Choroid plexus epithelial cell (primary cell): ENCODE measurements at regions not wholly inside any gene's neighbourhood (a gene's known extent, or its start where the extent isn't known, plus 50 kb on each side); places are given as distances from the start of the nearest gene placed in this dataset.

Source experiments
- DNase-seq: peaks from one replicate; pipeline ENCODE4 v3.0.0-alpha.2; 2010; ENCODE audit warnings: low read depth
- H3K4me3 ChIP-seq: 2 replicates; pipeline ENCODE4 v1.5.1; 2011; ENCODE audit warnings: low read depth, mild to moderate bottlenecking, control low read depth, low read length, moderate library complexity
- TF ChIP-seq, protein P1 (sequence below): conservative IDR thresholded peaks from 2 replicates; pipeline ENCODE4 v1.5.1; 2011; ENCODE audit warnings: low read depth, mild to moderate bottlenecking, control low read depth, inconsistent platforms, low read length, moderate library complexity

- peak; percentile 1 for DNase-seq
- TF ChIP-seq, protein P1, sequence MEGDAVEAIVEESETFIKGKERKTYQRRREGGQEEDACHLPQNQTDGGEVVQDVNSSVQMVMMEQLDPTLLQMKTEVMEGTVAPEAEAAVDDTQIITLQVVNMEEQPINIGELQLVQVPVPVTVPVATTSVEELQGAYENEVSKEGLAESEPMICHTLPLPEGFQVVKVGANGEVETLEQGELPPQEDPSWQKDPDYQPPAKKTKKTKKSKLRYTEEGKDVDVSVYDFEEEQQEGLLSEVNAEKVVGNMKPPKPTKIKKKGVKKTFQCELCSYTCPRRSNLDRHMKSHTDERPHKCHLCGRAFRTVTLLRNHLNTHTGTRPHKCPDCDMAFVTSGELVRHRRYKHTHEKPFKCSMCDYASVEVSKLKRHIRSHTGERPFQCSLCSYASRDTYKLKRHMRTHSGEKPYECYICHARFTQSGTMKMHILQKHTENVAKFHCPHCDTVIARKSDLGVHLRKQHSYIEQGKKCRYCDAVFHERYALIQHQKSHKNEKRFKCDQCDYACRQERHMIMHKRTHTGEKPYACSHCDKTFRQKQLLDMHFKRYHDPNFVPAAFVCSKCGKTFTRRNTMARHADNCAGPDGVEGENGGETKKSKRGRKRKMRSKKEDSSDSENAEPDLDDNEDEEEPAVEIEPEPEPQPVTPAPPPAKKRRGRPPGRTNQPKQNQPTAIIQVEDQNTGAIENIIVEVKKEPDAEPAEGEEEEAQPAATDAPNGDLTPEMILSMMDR: no peak
- no peak overlapping the region for H3K4me3 ChIP-seq
Observed at GRCh38 chr3:124174476-124174875, 182.6 kb upstream of the ROPN1 start.

DNA sequence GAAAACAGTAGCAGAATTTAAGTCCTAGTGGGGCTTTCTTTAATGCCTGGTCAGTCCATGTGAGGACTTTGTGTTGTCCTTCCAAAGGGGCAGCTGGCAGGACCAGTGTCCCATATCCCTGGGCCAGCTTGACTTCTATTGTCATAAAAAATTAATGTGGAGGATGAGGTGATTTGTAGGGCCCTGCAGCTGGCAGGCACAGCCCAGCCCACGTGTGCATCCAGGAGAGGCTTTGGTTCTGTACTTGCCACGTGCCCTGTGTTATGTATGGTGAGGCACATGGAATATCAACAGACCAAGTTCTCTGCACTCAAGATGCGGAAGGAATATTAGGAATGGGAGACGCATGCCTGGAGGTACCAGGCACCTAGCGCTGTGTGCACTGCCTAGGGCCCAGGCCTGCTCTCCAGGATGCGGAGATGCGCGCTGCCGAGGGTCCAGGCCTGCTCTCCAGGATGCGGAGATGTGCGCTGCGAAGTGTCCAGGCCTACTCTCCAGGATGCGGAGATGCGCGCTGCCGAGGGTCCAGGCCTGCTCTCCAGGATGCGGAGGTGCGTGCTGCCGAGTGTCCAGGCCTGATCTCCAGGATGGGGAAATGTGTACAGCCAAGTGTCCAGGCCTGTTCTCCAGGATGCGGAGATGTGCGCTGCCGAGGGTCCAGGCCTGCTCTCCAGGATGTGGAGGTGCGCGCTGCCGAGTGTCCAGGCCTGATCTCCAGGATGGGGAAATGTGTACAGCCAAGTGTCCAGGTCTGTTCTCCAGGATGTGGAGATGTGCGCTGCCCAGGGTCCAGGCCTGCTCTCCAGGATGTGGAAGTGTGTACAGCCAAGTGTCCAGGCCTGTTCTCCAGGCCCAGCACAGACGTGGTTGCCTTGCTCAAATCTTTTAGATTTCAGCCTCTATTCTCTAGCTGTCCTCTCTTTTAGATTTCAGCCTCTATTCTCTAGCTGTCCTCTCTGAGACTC, 183.3 kb upstream of the ROPN1 start:
- DNase-seq: no peak
- TF ChIP-seq, protein P1: no peak
- H3K4me3 ChIP-seq: no peak overlapping the region

GRCh38 chr3:124177071-124177470, 185.1 kb upstream of the ROPN1 start:
- DNase-seq: no peak

DNA sequence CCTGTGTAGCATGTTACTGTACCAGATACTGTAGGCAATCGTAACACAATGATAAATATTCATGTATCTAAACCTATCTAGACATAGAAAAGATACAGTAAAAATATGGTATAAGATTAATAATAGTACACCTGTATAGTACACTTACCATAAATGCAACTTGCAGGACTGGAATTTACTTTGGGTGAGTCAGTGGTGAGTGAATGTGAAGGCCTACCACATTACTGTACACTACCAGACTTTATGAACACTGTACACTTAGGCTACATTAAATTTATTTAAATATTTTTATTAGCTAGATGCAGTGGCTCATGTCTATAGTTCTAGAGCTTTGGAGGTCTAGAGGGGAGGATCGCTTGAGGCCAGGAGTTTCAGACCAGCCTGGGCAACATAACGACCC, 186.6 kb upstream of the ROPN1 start:
- TF ChIP-seq, protein P1: no peak
- no peak for DNase-seq
- H3K4me3 ChIP-seq: no peak overlapping the region

More at GRCh38 chr3:124177071-124177470, 185.1 kb upstream of the ROPN1 start:
- TF ChIP-seq, protein P1: no peak
- no peak overlapping the region for H3K4me3 ChIP-seq

GRCh38 chr3:124200407-124200806, 208.5 kb upstream of the ROPN1 start:
- no peak for DNase-seq
- TF ChIP-seq, protein P1: no peak
- H3K4me3 ChIP-seq: no peak overlapping the region

DNA sequence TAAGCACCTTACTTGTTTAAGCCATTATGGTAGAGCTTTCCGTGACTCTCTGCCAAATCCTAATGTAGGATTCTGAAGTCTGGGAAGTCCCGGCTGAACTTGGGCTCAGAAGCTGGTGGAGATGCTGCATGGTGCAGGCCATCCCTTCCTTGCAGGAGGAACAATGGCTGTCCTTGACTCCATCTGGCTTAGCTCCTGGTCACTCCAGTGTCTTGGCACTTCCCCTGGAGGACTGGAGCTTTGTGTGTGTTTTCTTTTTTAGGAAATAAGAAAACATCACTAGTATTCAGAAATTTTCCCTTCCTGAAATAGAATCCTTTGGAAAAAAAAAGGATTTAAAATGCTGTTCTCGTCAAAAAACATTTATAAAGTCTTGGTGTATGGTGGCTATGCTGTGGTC, 209.3 kb upstream of the ROPN1 start:
- TF ChIP-seq, protein P1: no peak
- H3K4me3 ChIP-seq: no peak overlapping the region
- no peak for DNase-seq

GRCh38 chr3:124201786-124202185, 209.9 kb upstream of the ROPN1 start:
- H3K4me3 ChIP-seq: no peak overlapping the region
- no peak for DNase-seq
- TF ChIP-seq, protein P1: no peak
